IPS DF 4.7 (cell line): ENCODE measurements at regions not wholly inside any gene's neighbourhood (a gene's known extent, or its start where the extent isn't known, plus 50 kb on each side); places are given as distances from the start of the nearest gene placed in this dataset.

Source experiments
- DNase-seq: peaks from one replicate; pipeline ENCODE4 v3.0.0-alpha.2; 2013; ENCODE audit warnings: low spot score; ENCODE audit errors: extremely low read depth

DNA sequence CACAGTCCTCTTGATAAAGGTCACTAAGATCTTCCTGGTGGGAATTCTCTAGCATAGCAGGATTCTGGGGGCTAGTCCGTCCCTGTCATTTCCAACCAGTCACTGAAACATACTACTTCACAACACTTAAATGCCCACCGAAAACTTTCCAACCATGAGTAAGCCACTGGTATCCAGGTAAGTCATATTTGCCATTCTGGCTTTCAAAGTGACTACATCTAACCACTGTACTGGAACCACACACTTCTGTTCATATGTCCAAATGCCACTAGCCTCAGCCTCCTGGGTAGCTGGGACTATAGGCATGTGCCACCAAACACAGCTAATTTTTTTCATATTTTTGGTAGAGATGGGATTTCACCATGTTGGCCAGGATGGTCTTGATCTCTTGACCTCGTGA, 64.3 kb upstream of the VANGL1 start:
- DNase-seq = no peak

DNA sequence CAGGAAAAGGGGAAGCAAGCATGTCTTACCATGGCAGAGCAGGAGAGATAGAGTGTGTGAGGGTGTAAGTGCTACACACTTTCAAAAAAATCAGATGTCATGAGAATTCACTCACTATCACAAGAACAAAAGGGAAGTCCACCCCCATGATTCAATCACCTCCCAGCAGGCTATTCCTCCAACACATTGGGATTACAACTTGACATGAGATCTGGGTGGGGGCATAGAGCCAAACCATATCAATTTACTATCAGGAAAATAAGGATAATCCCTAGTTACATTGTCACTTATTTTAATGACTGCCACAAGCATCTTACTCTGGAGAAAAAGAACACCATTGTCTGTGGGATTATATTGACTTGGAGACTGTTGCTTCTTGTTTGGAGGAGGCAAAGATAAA, 66.1 kb upstream of the VANGL1 start:
- DNase-seq = no peak

DNA sequence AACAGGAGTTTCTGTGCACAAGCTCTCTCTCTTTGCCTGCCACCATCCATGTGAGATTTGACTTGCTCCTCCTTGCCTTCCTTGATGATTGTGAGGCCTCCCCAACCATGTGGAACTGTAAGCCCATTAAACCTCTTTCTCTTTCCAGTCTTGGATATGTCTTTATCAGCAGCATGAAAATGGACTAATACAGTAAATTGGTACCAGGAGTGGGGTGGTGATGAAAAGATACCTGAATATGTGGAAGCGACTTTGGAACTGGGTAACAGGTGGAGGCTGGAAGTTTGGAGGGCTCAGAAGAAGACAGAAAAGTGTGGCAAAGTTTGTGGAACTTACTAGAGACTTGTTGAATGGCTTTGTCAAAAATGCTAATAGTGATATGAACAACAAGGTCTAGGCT, 69.1 kb upstream of the VANGL1 start:
- DNase-seq = no peak

DNA sequence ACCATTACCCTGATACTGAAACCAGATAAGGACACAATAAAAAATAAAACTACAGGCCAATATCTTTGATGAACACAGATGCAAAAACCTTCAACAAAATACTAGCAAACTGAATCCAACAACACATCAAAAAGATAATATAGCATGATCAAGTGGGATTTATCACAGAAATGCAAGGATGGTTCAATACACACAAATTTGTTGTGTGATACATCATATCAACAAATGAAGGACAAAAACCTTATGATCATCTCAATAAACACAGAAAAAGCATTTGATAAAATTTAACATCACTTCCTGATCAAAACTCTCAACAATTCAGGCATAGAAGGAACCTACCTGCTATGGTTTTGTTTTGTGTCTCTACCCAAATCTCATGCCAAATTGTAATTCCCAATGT, 74.3 kb upstream of the VANGL1 start:
- no peak for DNase-seq

DNA sequence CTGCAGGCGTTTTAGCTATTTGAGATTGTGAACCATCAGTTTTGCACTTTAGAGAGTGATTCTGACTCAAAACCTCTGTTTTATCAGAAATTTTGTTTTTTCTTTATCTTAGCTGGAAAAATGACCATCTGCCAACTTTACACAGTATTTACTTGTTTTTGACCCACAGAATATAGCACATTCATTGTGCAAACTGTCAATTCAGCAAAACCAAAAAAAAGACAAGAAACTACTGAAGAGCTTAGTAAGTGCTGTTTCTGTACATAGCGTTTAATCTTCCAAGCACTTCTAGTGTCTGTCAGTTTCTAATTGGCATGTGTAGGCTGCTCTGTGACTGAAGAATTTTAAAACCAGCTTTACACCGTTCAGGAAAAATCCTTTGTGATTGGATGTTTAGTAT, 76.0 kb upstream of the VANGL1 start:
- DNase-seq = no peak

DNA sequence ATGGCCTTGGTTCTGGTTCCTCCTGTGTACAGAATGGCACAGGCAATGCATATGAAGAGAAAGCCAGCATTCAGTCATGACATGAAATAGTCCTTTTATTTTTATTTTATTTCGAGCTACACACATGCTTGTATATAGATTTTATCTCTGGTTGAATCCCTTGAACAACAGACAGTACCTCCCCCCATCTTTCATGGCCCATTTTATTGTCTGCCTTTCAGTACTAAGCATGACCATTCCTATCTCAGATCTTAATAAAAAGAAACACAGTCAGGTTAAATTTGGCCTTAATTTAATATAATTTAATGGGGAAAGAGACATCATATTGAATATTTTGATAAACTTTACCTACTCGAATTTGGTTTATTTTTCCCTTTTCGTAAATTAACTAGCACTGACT, 76.4 kb upstream of the VANGL1 start:
- DNase-seq = no peak

DNA sequence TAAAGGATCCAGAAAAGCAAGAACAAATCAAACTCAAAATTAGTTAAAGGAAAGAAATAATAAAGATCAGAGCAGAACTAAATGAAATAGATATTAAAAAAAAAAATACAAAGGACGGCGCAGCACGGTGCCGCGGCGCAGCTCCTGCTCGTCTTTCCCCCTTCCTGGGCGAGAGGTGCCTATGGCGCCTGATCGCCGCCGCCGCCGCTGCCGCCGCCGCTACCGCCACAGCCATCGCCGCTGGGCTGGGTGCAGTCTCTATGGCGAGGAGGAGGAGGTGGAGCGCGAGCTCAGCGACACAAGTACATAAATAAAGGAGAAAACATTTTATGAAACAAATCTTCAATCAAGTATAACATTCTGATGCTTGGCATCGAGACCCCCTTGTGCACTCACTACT, 77.6 kb upstream of the VANGL1 start:
- no peak for DNase-seq

DNA sequence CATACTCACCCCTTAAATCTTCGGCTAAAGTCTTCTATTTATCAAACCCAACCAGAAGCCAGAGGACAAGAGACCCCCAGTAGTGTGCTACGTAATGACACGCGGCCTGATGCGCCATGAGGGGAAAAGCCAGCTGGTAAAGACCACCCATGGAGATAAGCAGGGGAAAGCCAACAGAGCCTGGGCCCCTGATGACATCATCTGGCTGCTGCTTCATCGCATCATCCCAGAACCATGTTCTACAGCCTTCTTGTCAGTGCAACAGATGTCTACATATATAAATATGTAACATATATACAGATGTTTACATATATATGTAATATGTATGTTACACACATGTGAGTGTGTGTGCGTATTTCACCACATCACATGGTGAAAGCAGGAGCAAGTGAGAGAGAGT, 81.7 kb upstream of the VANGL1 start:
- DNase-seq = no peak

DNA sequence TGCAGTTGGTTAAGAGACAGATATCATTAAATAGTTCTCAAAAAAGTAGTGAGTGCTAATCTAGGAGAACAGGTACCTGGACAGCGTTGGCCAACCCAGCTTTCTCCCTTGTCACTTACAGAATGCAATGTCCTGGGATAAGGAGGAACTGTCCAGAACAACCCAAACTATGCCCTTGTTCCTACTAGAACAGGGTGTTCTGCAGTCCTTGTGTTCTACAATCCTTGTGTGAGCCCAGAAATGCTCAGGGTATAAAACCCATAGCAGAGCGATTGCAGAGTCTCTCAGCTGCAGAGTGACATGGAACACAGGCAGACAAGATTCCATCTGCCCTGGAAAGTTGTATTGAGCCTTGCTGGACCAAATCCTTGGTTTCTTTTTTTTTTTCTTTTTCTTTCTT, 83.5 kb upstream of the VANGL1 start:
- DNase-seq = no peak

DNA sequence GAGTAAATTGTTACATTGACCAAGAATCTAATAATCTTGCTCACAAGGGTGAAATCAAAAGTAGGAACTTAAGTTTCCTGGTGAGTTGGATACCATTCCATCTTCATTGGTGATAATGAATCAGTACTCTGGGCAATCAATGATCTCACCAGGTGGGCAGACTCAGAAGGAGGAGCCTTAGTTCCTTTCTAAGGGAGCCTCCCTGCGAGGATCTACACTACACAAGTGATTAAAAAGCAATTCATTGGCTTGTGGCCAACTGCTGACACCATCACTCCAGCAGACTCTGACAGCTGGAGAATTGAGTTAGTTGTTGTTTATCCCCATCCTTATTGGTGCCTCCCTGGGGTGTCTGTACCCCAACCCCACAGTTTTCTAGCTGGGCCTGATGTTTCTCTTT, 84.1 kb upstream of the VANGL1 start:
- DNase-seq = no peak

DNA sequence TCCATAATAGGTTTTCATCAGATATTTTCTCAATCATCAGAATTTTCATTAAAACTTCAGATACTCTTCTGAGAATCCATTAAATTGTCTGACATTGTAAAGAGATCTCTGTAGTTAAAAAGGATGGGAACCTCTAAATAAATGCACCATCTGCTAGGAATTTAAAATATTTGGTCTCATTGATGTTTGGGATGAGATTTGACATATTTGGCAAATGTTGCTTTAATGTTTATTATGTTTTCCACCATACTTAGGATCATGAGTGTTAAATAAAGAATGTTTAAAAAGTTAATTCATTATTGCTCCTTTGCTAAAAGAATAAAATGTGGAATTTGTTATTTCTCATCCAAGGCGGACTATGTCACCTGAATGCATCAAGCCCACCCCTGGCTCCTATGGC, 85.5 kb upstream of the VANGL1 start:
- DNase-seq = no peak

DNA sequence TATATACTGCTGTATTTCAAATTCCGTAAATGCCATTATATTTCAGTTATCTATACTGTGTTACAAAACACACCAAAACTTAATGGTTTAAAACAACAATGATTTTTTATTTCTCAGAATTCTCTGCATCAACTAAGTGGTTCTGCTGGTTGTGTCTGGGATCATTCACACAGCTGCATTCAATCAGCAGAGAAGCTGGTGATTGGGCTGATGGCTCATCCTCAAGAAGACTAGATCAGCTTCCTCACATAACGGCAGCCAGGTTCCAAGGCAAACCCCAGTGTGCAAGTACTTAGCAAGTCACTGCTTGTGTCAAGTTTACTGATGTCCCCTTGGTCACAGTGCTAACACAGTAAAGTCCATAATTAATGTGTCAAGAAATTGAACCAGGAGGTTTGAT, 86.3 kb upstream of the VANGL1 start:
- DNase-seq = no peak

DNA sequence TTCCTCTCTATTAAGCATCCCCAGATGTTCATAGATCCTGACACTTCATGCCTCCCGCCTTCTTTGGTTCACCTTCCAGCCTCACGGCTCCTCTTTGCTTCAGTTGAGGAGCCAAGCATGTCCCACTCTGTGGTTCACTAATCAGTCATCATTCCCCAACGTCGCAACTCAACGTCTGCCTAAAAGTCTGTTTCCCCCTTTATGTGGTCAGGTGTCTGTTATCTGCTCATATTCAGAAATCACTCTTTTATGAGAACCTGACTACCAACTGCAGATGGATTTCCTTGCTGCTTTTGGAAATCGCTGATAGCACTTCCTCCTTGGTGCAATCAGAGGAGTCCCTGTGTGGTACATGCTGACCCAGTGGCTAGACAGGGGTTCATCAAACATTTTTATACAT, 94.1 kb upstream of the VANGL1 start:
- DNase-seq = no peak

DNA sequence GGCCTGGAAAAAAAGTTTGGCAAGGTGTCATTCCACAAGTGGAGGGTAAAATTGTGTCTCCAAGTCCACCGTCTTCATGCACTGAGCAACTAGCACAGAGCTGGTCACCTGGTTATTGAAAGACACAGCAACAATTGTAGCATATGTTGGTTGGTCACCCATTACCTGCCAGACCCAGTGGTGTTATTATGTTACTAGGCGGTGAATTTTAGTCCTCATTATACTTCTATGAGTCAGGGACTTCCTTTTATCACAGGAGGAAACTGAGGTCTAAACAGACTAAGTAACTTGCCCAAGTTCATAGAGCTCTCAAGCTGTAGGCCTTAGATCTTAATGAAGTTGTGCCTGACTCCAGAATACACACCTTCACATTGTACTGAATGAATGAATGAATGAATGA, 94.9 kb upstream of the VANGL1 start:
- no peak for DNase-seq

DNA sequence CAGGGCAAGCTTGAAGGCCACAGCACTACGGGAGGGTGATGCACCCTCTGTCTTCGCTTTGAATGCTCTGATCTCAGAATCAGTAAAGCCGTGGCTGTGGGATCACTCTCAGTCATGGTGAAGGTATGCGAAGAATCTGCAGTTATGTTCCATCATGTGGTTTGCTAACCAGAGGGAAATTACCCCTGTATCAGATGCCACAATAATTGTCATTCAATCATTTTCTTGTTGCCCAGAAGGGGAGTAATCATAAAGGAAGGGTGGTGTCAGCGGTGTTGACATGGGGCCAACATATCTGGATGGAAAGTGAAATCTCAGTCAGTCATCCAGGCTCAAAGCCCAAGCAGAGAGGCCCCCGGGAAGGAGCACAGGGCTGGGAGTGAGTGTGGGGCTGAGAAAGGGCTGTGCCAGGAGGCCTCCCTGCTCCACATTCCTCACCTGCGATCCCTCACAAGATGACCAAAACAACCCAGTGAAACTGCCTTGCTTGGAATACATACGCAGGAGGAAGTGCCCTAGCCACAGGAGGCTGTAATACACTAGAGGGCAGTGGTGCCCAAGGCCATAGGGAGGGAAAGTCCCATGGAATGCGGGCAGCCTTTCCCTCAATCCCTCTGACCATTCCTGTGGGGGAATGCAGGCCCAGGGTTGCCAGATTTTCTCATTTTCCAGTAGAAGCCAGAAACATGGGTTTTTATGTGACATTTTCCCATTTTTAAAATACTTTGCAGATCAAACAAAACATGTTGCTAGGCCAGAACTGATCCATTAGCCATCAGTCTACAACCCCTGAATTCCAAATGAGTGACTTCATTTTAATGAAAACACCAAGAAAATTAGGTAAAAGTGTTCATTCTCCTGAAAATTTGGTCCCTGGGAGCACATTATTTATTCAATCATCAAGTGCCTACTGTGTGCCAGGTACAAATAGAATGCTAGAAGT, 95.7 kb upstream of the VANGL1 start:
- peak; percentile 82 for DNase-seq

DNA sequence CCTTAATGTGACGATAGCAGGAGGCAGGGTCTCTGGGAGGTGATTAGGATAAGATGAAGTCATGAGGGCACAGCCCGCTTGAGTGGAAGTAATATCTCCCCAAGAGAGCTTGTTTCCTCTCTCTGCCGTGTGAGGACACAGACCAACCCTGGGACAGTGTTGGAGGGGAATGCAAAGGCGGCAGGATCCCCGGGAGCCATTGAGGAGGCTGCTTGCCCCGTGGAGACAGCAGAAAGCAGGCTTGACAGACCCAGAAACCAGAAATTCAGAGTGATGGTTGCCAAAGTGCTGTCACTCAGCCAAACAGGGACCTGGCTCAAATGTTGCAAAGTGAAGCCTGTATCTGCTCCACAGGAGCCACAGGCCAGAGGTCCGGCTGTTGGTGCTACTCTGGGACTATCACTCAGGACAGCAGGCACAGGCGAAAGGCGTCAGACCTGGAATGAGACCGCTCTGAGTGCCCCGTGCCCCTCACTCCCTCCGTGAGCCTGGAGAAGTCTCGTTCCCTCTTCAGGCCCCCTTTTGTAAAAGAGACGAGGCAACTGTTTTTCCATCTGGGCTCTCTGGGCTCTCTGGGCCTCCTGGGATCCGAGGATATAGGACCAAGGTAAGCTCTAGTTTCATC, 96.6 kb upstream of the VANGL1 start:
- DNase-seq = no peak

DNA sequence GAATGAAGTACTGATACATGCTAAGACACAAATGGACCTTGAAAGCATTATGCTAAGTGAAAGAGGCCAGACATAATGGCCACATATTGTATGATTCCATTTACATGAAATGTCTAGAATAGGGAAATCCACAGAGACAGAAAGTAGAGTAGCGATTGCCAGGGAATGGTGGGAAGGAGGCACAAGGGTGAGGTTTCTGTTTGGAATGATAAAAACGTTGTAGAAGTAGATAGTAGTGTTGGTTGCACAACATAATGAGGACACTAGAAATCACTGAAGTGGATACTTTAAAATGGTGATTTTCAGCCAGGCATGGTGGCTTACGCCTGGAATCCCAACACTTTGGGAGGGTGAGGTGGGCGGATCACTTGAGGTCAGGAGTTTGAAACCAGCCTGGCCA, 97.6 kb upstream of the VANGL1 start:
- DNase-seq = no peak

DNA sequence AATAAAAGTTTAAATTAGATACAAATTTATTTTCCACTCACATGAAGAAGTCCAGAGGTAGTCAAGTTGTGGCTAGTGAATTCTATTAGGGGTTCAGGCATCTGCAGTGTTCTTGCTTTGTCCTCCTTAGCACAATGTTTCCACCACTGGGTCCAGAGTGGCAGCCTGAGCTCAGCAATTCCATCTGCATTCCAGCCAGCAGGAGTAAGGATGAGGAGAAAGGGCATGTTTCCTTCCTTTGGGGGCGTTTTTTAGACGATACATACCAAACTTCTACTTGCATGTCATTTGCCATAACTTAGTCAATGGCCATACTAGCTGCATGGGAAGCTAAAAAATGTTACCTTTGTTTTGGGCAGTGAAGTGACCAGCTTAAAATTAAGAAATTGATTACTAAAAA, 98.5 kb upstream of the VANGL1 start:
- no peak for DNase-seq

DNA sequence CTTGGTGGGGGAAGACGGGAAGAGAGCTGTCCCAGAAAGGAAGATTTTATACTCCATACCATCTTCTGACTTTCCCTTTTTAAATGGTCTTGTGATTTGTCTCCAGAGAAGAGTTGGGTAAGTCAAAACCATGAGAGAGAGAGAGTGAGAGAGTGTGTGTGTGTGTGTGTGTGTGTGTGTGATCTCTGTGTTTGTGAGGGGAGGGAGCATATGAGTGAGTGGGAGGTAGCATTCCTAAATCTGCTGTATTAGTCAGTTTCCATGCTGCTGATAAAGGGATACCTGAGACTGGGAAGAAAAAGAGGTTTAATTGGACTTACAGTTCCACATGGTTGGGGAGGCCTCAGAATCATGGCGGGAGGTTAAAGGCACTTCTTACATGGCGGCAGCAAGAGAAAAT, 102.0 kb upstream of the VANGL1 start:
- DNase-seq = no peak

DNA sequence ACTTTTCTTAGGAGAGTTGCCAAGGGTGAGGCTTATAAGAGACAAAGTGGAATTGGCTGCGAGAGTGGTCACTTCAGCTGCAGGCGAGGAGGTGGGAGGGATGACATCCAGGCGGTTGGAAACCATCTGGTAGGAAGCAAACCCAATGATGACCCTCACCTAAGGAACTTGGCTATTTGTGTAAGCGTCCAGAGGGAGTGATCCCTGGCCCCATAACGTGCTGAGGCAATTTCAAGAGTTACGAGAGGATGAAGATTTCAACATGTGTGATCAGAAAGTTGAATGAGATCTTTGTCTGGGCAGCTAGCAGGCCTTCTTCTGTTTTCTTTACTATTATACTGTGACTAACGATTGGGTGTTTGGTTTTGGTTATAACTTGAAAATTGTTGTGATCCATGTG, 102.7 kb upstream of the VANGL1 start:
- DNase-seq = no peak

DNA sequence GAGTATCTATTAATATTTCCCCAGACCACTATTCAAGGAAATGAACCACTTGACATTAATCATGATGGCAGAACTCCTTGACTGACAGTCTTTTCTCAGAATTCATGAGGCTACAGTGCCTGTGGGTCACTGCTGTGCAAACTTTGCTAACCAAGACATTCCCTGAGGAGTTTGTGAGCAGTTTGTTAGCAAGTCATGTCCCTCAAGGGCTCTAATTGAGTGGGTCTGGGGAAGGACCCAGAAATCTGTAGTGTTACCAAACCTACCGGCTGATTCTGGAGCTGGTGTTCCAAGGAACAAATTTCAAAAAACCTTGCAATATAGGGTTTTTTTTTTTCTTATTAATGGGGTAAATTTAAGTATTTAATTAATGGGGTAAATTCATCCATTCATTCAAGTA, 103.2 kb upstream of the VANGL1 start:
- no peak for DNase-seq

DNA sequence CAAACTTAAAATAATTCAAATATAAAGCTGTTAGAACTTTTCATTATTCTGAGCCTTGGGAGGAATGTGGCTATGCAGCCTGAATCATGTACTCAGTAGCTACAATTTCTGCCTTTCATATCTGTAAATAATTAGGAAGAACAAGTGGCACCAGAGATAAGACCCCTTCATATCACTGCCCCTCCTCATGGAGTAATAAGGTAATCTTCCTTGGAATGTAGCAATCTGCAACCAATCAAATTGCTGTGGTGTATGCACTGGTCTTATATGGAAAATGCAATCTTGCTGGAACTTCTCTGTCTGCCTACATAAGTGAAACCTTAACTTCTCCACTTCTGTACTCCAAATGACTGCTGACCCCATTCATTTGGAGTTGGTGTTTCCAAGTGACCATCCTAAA, 104.4 kb upstream of the VANGL1 start:
- no peak for DNase-seq

DNA sequence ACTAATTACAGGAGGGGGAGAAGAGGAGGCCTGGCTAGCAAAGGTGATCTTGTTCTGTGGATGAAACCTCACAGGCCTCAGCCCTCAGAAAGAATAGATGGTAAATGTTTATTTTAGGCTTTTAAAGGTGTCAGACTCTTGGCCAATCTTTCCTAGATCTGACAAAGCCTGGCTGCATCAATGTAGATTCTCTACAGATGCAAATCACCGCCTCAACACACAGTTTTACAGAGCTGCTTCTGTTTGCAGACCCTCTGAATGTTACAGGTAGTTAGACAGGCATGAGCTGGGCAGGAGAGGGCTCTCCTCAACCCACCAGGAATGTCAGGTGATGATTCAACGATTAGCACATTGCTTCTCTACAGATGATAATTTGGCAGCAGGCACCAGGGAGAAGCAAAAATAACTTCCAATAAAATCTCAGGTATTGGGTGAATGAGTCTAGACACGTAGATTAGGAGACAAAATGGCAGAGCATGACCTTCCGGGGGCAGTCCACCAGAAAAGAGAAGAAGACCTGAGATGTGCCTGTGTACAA, 105.4 kb upstream of the VANGL1 start:
- no peak for DNase-seq
